ENCODE measurements at regions not wholly inside any gene's neighbourhood (a gene's known extent, or its start where the extent isn't known, plus 50 kb on each side); places are given as distances from the start of the nearest gene placed in this dataset.

- no peak overlapping the region for H3K27ac Mint-ChIP-seq
- ATAC-seq (no peak), DNase-seq (ENCODE audit: low spot score) (no peak)
- H3K79me2 ChIP-seq (replicated peaks; ENCODE audit: insufficient read depth): no peaks in the 10 kb centered on the region
- H3K36me3 Mint-ChIP-seq (ENCODE audit: low read depth): no peaks in the 10 kb centered on the region
- no peaks in the 10 kb centered on the region for H4K20me1 ChIP-seq (replicated peaks; ENCODE audit: insufficient read depth)
- no peak overlapping the region; the same call in 1 of the 2 replicates for H2AFZ ChIP-seq
- H3K27me3 Mint-ChIP-seq (ENCODE audit: insufficient read depth, low read depth, poor library complexity): peaks cover 19% of the 10 kb centered on the region
- H3K4me1 ChIP-seq (ENCODE audit: insufficient read depth): peaks cover 18% of the 10 kb centered on the region
- no peak overlapping the region for H3K4me3 Mint-ChIP-seq
- no peaks in the 10 kb centered on the region for H3K27me3 ChIP-seq (ENCODE audit: insufficient read depth)
- H3K4me3 ChIP-seq: no peak overlapping the region
- H3K4me1 Mint-ChIP-seq: peaks cover 23% of the 10 kb centered on the region
- no peak overlapping the region for H3K27ac ChIP-seq (ENCODE audit: low read depth)
- H3K9me3 Mint-ChIP-seq: no peaks in the 10 kb centered on the region
- H3K9me2 ChIP-seq (ENCODE audit: insufficient read depth): no peaks in the 10 kb centered on the region
- no peaks in the 10 kb centered on the region for H3K36me3 ChIP-seq (ENCODE audit: insufficient read depth)
- no peaks in the 10 kb centered on the region for H3F3A ChIP-seq (replicated peaks; ENCODE audit: low read depth)
- TF ChIP-seq REST (IDR thresholded peaks at IDR 0.05; ENCODE audit: unreplicated experiment) (no peak), JUNB (IDR thresholded peaks at IDR 0.05; ENCODE audit: unreplicated experiment) (no peak), ETS1 (IDR thresholded peaks at IDR 0.05) (no peak), CTCF (conservative IDR thresholded peaks at IDR 0.05; ENCODE audit: low read depth in 2 of 2) (no peak), EZH2phosphoT487 (IDR thresholded peaks at IDR 0.05; ENCODE audit: unreplicated experiment) (no peak), ZNF462 (CRISPR knock-in tag; IDR thresholded peaks at IDR 0.05) (no peak), NANOG (IDR thresholded peaks at IDR 0.05; ENCODE audit: borderline replicate concordance) (no peak), CREB1 (CRISPR knock-in tag; IDR thresholded peaks at IDR 0.05; ENCODE audit: low read depth) (no peak), EZH2 (IDR thresholded peaks at IDR 0.05; ENCODE audit: low read depth, unreplicated experiment) (no peak), STAT1 (IDR thresholded peaks at IDR 0.05; ENCODE audit: unreplicated experiment) (no peak), POLR2AphosphoS5 (IDR thresholded peaks at IDR 0.05; ENCODE audit: low read depth) (no peak)
- H3K4me2 ChIP-seq: no peak overlapping the region
Observed at GRCh38 chr4:118589471-118590055, 95.6 kb upstream of the METTL14 start.

Measured in GM23338 (cell line).